ENCODE measurements at regions not wholly inside any gene's neighbourhood (a gene's known extent, or its start where the extent isn't known, plus 50 kb on each side); places are given as distances from the start of the nearest gene placed in this dataset.
"Not testable (repeated sequence)": the region's sequence is repeated elsewhere in the genome, so short reads cannot be mapped to it uniquely, and the experiment has no call there.

- peak; percentile 41 for DNase-seq (ENCODE audit: low spot score)
These were observed 110.0 kb upstream of the DLG1 start for GRCh38 chr3:197408177-197408957.

GRCh38 chr3:197407526-197407925, 109.1 kb upstream of the DLG1 start:
- peak; percentile 24 for DNase-seq (ENCODE audit: low spot score)

DNA sequence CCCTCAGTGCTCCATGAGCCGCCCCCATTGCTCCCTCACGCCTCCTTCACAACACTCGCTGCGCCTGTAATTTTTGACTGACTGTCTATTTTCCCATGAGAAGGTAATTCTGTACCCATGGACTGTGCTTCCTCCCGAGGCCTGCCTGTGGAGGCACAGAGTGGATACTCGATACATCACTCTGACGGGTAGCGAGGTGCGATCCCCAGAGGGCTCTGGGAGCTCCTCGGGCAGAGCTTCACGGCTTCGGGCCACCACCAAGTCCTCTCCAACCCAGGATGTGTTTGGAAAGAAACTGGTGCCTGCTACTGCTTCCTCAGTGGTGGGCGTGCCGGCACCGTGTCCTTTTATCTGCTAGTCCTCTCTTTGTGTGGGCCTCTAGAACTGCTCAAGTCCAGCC, 108.6 kb upstream of the DLG1 start:
- DNase-seq (ENCODE audit: low spot score): peak; percentile 81

GRCh38 chr3:197406266-197406665, 107.9 kb upstream of the DLG1 start:
- peak; percentile 84 for DNase-seq (ENCODE audit: low spot score)

GRCh38 chr3:197404754-197405153, 106.3 kb upstream of the DLG1 start:
- peak; percentile 35 for DNase-seq (ENCODE audit: low spot score)

DNA sequence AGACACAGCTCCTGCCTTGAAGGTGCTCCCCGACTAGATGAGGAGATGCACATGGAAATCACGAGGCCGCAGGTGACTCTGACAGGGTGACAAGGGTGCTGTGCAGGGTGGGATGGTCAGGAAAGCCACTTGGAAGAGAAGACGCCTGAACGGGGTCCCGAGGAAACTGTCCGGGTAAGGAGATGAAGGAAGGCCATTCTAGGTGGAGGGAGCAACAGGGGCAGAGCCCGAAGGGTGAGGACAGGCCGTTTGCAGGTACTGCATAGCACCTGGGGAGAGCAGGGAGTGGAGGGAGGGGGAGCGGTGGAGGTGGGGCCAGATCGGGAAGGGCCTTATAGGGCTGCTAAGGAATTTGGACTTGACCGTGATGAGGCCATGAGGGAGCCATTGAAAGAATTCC, 105.6 kb upstream of the DLG1 start:
- peak; percentile 55 for DNase-seq (ENCODE audit: low spot score)

DNA sequence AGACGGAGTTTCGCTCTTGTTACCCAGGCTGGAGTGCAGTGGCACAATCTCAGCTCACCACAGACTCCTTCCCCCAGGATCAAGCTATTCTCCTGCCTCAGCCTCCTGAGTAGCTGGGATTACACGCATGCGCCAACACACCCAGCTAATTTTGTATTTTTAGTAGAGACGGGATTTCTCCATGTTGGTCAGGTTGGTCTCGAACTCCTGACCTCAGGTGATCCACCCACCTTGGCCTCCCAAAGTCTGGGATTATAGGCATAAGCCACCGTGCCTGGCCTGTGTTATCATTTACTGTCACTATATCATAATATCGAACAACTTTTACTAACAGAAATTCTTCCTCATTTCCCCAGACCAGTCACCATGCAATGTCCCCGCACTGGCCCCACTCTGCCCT, 104.0 kb upstream of the DLG1 start:
- not testable (repeated sequence) for DNase-seq (ENCODE audit: low spot score)

DNA sequence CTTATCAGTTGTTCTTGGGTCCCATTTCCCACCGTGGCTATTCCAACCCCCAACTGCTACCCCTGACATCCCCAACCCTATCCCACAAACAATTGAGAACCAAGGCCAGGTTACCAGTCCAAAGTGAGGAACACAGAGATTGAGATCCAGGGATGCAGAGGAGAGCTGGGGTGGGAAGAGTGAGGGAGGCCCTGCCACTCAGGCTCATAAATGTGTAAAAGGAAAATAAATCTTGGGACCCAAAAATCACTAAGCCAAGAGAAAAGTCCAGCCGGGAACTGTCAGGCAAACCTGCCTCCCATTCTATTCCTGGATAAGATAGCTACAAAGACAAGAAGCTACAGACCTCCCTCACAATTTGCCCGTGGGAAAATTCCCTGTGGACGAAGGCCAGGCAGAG, 101.1 kb upstream of the DLG1 start:
- no peak for DNase-seq (ENCODE audit: low spot score)

DNA sequence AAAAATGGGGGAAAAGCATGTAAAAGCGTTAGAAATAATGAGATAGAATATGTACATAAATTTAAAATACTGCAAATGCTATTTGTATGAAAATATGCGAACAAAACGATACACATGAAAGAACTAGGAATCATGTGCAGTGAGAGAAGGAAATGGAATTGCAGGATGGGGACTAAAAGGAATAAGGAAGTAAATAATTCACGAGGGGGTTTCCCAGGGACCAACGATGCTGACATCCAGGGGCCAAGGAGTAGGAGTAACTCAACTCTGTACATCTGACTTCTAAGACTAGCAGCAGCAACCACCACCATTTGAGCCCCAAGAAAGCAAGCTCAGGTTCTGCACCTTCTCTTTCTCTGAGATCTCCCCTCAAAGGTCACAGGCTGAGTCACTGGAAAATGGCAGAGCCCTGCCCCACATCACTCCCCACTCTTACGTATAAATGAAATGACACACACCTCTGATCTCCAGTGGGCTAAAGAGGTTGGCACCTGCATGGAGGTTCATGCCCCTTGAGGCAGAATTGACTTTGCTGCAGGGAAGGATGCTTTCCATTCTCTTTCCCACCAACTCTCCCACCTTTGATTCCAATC, 100.0 kb upstream of the DLG1 start:
- DNase-seq (ENCODE audit: low spot score): no peak

DNA sequence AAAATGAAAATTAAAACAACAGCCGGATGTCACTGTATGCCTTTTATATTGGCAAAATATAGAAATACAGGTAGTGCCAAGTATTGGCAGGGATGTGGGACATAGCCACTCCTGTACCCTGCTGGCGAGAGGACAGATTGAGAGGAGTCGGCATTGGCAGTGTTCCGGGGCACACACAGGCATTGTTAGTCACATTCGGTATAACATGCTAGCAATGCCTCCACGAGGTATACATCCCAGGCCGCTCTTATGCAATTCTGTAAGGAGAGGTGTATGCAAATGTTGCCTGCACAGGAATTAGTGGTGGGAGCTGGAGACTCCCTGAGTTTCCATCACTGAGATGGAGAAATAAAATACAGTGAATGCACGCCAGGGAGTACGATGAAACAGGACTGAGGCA, 99.4 kb upstream of the DLG1 start:
- peak; percentile 33 for DNase-seq (ENCODE audit: low spot score)

DNA sequence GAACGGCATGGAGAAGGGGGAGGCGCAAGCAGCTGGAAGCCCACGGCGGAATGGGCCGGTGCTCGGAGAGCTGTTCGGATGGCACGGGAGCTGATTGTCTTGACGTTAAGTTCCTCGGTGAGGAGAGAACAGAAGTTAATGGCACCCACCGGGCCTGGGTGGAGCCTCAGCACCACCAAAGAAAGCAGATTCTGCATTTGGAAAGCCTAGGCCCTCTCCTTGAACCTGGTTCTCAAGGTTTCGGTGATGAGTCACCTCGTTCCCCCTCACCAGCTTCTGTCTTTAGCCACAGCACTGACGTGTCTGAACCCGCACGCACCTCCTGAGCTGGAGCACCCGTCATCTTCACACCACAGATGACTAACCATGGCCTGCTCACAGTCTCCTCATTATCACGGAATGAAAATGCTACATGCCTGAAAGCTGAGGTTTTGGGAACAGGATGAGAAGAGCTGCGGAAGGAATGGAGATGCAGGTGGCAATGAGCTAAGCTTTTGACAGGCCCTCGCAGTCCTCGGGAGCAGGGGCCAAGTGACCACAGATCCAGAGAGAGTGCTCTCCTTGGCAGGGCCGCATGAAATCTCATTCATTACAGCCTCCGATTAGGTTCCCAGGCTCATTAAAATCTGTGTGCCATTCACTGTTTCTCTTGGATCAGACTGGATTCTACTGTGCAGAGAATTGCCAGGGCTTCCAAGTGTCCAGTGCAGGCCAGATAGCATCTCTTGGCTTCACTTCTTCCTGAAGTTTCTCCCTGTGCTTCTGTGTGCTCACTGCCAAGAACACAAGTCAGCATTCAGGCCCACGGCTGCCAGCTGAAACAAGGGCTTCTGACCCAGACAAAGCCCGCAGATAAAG, 96.3 kb upstream of the DLG1 start:
- DNase-seq (ENCODE audit: low spot score): peak; percentile 68

- DNase-seq (ENCODE audit: low spot score): not testable (repeated sequence)
These were observed 95.7 kb upstream of the DLG1 start for GRCh38 chr3:197394126-197394463.

DNA sequence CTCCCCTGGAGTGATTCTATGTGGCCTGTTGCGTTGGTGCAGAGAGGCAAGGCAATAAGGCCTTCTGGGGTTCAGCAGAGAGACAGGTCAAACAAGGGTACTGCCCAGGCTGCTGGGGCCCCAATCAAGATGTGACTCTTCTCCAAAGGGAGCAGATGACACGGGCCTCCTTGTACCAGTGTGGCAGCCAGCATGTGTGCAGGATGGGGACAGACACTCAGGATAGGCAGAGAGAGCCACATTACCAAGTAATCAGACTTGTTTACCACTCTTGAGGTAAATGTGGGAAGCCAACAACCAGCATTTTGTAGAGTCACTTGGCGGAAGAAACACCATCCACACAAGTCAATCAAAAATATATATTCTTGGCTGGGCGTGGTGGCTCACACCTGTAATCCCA, 95.3 kb upstream of the DLG1 start:
- DNase-seq (ENCODE audit: low spot score): peak; percentile 64

GRCh38 chr3:197392961-197393360, 94.5 kb upstream of the DLG1 start:
- DNase-seq (ENCODE audit: low spot score): no peak

DNA sequence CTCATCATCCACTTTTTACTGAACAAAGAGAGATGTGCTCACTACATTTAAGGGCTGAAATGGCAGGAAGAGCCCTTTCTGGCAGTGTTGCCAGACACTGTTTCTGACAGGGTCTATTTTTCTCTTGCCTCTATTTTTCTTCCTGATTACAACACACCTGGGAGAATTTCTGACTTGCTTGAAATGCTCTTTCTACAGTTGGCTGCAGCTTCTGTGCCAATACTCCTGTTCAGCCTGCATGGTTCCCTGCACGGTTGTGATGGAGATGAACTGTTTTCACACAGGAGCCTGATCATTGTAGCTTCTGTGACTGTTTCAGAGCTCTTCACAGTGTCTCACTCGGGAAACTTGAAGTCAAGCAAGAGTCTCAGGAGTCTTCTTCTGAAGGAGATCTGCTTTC, 83.0 kb upstream of the DLG1 start:
- no peak for DNase-seq (ENCODE audit: low spot score)

DNA sequence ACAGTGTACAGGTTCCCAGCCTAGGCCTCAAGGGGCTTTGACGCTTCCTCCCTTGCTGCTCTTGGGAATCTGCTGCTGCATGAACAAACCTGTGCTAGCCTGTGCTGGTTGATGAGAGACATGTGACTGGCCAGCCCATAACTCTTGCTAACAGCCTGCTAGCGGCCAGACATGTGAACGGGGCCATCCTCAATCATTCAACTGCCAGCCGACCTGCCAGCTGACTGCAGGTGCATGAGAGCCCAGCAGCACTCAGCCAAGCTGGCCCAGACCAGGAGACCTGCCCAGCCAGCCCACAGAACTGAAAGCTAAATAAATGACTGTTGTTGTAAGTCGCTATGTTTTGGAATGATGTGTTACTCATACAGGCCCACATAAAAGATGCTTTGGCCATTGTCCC, 82.4 kb upstream of the DLG1 start:
- peak; percentile 83 for DNase-seq (ENCODE audit: low spot score)

DNA sequence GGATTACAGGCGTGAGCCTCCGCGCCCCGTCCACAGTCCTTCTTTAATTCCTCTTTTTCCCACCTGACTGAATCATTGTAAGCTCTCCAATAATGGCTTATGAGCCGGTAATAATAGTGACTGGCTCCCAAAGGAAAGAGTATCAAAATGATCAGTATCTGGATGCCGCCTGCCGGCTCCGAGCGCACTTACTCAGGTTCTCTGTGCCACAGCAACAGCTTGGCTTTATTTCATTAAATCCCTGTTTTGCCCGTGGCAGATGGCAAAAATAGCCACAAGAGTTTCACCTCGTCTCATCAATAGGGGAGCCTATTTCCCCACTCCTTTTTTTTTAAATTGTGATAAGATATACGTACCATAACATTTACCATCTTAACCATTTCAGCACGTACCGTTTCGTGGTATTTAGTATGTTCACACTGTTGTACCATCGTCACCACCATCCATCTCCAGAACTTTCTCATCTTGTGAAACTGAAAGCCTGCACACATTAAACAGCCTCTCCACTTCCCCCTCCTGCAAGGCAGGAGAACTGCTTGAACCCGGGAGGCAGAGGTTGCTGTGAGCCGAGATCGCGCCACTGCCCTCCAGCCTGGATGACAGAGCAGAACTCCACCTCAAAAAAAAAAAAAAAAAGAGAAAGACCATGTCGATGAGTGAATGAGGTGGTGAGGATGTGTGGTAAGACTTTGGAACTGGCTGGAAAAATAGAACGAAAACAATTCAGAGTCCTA, 80.7 kb upstream of the DLG1 start:
- peak; percentile 73 for DNase-seq (ENCODE audit: low spot score)

DNA sequence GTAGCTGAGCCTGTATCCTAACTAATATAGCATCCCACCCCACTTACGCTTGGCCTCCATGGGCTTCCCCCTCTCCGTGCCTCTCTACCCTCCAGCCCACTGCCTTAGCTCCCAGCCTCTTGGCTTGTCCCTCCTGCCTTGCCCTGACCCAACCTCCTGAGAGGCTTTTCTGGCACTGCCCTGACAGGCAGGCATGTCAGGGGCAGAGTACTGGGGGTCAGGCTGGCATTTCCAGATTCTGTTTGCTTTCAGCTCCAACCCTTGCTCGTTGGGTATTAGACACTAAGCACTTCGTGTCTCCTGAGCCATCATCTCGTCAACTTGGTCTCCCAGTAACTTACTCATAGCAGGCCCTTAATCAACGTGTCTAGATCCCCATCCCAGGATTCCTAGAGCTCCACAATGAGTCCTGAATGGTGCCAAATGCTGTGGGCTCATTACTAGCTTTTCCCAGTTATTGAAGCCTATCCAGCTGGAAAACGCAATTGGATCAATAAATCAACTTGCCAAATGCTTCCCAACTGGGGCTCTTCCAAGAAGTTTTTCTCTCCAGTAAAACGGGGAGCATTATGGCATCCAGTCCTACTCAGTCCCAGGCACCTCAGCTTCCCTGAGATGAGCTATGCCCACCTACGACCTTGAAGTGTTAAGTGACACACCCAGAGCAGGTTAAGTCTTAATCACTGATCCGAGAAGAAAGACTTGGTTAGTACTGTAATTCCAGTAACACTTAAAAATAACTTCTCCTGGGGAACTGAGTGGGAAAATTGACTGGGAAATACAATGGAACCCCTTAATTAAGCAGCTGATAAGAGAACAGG, 78.5 kb upstream of the DLG1 start:
- no peak for DNase-seq (ENCODE audit: low spot score)

- peak; percentile 57 for DNase-seq (ENCODE audit: low spot score)
These were observed 77.6 kb upstream of the DLG1 start for GRCh38 chr3:197376020-197376419.

DNA sequence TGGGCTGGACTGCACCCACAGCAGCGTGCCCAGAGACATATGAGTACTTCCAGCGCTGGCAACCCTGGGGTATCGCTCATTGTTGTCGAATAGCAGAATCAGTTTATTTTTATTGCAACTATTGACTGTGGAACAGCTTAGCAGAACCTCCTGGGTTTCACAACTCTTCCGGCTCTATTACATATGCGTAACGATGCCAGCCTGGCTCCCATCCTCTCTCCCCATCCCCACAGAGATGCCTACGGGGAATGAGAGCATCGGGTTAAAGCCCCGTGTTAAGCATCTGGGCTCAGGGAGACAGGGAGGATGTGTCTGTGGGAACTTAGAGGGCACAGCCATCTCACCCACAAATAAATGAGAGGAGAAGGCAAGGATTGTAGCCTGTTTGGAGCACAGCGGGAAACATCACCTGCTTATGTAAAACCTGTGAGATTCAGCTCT, 76.6 kb upstream of the DLG1 start:
- DNase-seq (ENCODE audit: low spot score): peak; percentile 45

DNA sequence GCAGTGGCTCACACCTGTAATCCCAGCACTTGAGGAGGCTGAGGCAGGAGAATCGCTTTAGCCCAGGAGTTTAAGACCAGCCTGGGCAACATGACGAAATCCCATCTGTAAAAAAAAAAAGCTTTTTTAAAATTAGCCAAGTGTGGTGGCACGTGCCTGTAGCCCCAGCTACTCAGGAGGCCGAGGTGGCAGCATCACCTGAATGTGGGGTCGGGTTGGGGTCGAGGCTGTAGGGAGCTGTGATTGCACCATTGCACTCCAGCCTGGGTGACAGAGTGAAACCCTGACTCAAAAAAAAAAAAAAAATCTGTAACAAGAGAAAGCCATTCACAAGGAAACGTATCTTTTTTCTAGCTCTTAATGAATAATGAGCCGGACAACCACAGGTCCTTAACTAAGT, 74.7 kb upstream of the DLG1 start:
- DNase-seq (ENCODE audit: low spot score): no peak
